Mucosa of rectum (tissue), 2 donors: ENCODE measurements at regions not wholly inside any gene's neighbourhood (a gene's known extent, or its start where the extent isn't known, plus 50 kb on each side); places are given as distances from the start of the nearest gene placed in this dataset.

ENCODE experiments used
- H3K27ac ChIP-seq, 2 donors: one replicate each; pipeline ENCODE4 v1.7.0; 2013; ENCODE audit warnings: inconsistent platforms in 2 of 2, low read depth in 2 of 2, low read length in 2 of 2
- H3K27me3 ChIP-seq, 2 donors: one replicate each; pipeline ENCODE4 v1.7.0; 2013; ENCODE audit warnings: low read length in 2 of 2; ENCODE audit not compliant: control insufficient read depth in 2 of 2, insufficient read depth in 2 of 2
- H3K36me3 ChIP-seq, 2 donors: one replicate each; pipeline ENCODE4 v1.7.0; 2013; ENCODE audit warnings: low read length in 2 of 2; ENCODE audit not compliant: control insufficient read depth in 2 of 2, insufficient read depth in 2 of 2
- H3K4me1 ChIP-seq, 2 donors: one replicate each; pipeline ENCODE4 v1.7.0; 2013; ENCODE audit warnings: low read length in 2 of 2, mild to moderate bottlenecking in 1 of 2; ENCODE audit not compliant: control insufficient read depth in 2 of 2, insufficient read depth in 2 of 2
- H3K4me3 ChIP-seq, 2 donors: one replicate each; pipeline ENCODE4 v1.7.0; 2013; ENCODE audit warnings: low read length in 2 of 2
- H3K9ac ChIP-seq, 2 donors: one replicate each; pipeline ENCODE4 v1.7.0; 2013; ENCODE audit warnings: low read length in 2 of 2, low read depth in 1 of 2, mild to moderate bottlenecking in 1 of 2
- H3K9me3 ChIP-seq, 2 donors: one replicate each; pipeline ENCODE4 v1.7.0; 2013; ENCODE audit warnings: low read length in 2 of 2; ENCODE audit not compliant: control insufficient read depth in 2 of 2
- donor health status: healthy.
- donor health status: Normal muscosa, but diverticular disease.

DNA sequence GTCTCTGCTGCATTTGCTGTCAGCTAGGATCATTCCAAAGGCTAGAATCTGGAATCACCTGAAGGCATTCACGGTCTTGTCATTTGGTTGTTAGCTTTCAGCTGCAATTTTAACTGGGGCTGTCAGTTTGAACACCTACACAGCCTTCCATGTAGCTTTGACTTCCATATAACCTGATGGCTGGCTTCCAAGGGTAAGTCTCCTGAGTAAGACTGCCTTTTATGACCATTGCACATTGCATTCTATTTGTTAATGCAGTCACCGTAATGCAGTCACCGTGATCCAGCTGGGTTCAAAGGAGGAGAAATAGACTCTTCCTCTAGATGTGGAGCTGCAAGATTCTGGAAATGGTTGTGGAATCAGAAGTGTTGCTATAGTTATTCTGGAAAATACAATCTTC is 1284.2 kb downstream of the ADGRL3 start:
- H3K36me3 ChIP-seq, result no peaks in the 10 kb centered on the region
- no peak overlapping the region for H3K4me3 ChIP-seq
- no peak overlapping the region for H3K9ac ChIP-seq
- H3K27ac ChIP-seq, result no peak overlapping the region
- H3K9me3 ChIP-seq, result no peaks in the 10 kb centered on the region
- no peaks in the 10 kb centered on the region for H3K27me3 ChIP-seq
- no peaks in the 10 kb centered on the region for H3K4me1 ChIP-seq

DNA sequence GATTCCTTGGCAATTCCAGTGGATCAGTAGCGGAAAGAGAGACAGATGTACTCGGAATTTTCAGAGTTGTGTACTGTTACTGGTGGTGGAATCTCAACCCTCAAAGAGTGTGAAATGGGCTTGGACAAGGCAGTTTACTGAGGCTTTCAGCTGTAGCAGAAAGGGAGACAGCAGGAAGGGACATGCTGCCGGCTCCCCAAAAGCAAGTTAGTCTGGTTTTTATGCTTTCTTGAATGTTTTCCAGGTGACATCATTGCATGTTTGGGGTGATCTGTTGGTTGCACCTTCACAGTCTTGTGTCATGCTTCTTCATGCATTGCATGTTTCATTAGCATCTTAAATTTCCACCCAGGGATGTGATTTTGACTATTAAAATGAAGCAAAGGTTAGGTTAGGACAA is 1282.2 kb downstream of the ADGRL3 start:
- H3K27ac ChIP-seq, result no peak overlapping the region
- no peaks in the 10 kb centered on the region for H3K9me3 ChIP-seq
- H3K4me3 ChIP-seq, result no peak overlapping the region
- H3K9ac ChIP-seq, result no peak overlapping the region
- H3K36me3 ChIP-seq, result no peaks in the 10 kb centered on the region
- H3K27me3 ChIP-seq, result no peaks in the 10 kb centered on the region
- no peaks in the 10 kb centered on the region for H3K4me1 ChIP-seq

DNA sequence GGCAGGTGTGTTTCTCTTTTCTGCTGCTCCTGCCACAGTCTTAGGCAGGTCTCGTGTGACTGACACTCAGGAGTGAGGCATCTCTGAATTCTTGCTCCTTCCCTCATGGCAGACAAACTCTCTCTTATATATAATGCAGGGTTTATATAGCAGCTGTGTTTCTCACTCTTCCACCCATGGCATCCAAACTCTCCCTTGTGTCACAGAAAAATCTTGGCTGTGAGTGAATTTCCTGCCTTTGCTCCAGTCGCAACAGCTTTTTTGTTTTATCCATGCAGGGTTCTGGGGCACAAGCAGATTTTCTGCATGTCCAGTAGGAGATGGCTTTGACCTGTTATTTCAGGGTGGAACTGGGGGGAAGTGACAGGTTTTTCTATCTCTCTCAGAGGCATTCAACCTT is 1275.5 kb downstream of the ADGRL3 start:
- Histone ChIP-seq H3K9ac (no peak overlapping the region), H3K36me3 (no peaks in the 10 kb centered on the region), H3K4me1 (no peaks in the 10 kb centered on the region), H3K4me3 (no peak overlapping the region), H3K9me3 (no peaks in the 10 kb centered on the region), H3K27me3 (no peaks in the 10 kb centered on the region), H3K27ac (no peak overlapping the region)

DNA sequence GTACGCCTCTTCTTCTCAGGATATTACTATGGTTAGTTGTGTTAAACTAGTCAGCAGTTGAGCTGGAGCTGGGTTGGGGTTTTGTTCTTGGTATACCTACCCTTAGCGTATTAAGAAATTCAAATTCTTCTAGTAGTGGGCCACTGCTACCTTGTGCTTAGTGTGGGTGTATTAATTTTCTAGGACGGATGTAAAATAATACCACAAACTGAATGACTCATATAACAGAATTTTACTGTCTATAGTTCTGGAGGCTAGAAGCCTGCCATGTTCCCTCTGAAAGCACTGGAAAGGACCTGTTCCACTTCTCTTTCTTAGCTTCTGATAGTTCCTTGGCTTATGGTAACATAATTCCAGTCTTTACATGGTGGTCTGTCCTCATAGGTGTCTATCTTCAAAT is 1274.7 kb downstream of the ADGRL3 start:
- H3K4me3 ChIP-seq, result no peak overlapping the region

DNA sequence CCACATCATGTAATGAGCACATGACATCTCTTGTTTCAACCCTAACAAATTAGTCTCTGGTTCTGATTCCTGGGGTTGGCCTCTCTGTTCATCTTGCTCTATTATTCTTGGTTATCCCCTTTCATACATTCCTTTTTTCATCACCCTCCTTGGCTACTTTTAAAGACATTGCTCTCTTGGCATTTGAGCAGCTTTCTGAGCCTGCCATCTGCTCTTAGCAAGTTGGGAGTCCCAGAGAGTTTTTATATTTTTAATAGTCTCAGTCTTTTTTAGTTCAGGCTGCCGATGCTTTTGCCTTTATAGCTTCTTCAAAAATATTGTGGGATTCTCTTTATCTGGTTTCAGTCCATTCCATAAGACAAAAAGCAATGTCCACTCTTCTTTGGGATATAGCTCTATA is 1270.9 kb downstream of the ADGRL3 start:
- H3K27ac ChIP-seq, result no peak overlapping the region
- H3K4me3 ChIP-seq, result no peak overlapping the region
- no peaks in the 10 kb centered on the region for H3K36me3 ChIP-seq
- no peak overlapping the region for H3K9ac ChIP-seq
- no peaks in the 10 kb centered on the region for H3K27me3 ChIP-seq
- no peaks in the 10 kb centered on the region for H3K9me3 ChIP-seq
- H3K4me1 ChIP-seq, result no peaks in the 10 kb centered on the region

More for the DNA sequence above, 1274.7 kb downstream of the ADGRL3 start:
- Histone ChIP-seq H3K4me1 (no peaks in the 10 kb centered on the region), H3K9ac (no peak overlapping the region), H3K27ac (no peak overlapping the region), H3K36me3 (no peaks in the 10 kb centered on the region), H3K27me3 (no peaks in the 10 kb centered on the region), H3K9me3 (no peaks in the 10 kb centered on the region)

DNA sequence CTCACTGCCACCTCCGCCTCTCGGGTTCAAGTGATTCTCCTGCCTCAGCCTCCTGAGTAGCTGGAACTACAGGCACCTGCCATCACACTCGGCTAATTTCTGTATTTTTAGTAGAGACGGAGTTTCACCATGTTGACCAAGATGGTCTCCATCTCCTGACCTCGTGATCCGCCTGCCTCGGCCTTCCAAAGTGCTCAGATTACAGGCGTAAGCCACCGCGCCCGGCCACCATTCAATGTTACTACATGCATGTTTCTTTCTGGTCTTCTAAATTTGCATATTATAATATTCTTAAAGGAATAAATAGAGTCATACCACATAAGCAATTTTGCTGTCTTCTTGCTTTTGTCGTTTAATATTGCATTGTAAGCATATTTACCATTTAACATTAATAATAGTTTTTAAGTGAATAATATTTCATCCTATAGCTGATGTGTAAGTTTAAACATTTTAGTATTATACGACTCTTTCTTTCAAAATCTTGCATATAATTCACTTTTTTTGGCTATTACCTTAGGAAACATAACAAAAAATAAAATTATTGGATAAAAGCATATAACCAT is 1270.4 kb downstream of the ADGRL3 start:
- no peak overlapping the region for H3K27ac ChIP-seq
- no peaks in the 10 kb centered on the region for H3K4me1 ChIP-seq
- no peak overlapping the region for H3K9ac ChIP-seq
- H3K36me3 ChIP-seq, result no peaks in the 10 kb centered on the region
- H3K4me3 ChIP-seq, result no peak overlapping the region
- H3K9me3 ChIP-seq, result no peaks in the 10 kb centered on the region
- H3K27me3 ChIP-seq, result no peaks in the 10 kb centered on the region

DNA sequence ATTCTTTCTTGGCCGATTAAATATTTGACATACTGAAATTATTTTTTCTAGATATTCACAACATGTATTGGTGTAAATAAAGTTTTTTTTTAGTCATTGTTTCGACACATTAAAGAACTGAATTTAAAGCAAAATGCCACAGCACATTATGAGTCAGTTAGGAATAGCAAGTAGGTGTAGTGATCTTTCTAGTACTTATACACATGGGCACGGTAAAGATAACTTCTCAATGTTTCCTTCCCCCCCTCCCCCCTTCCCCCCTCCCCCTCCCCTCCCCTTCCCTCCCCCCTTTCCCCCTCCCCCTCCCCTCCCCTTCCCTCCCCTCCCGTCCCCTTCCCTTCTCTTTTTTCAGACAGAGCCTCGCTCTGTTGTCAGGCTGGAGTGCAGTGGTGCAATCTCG is 1269.9 kb downstream of the ADGRL3 start:
- no peaks in the 10 kb centered on the region for H3K4me1 ChIP-seq
- H3K4me3 ChIP-seq, result no peak overlapping the region
- H3K27ac ChIP-seq, result no peak overlapping the region
- no peaks in the 10 kb centered on the region for H3K36me3 ChIP-seq
- H3K27me3 ChIP-seq, result no peaks in the 10 kb centered on the region
- no peaks in the 10 kb centered on the region for H3K9me3 ChIP-seq
- no peak overlapping the region for H3K9ac ChIP-seq

DNA sequence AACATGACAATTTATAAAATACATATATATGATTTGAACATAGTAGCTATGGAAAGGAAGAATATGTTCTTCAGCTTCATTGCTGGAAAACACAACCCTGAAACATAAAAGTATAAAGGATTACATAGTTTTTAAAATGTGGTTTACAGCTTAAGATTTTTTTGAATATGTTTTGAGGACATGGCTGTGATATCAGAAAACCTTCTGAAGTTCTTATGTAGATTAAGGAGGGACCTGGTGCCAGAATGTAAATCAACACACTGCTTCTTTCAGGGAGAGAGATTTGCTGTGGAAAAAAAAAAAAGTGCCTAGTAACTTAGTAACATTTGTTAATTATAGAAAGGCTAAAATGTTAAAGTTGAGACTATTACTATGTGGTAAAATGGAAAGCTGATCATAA is 1261.8 kb downstream of the ADGRL3 start:
- H3K9ac ChIP-seq, result no peak overlapping the region
- H3K4me1 ChIP-seq, result no peaks in the 10 kb centered on the region
- H3K9me3 ChIP-seq, result no peaks in the 10 kb centered on the region
- H3K27ac ChIP-seq, result no peak overlapping the region
- no peaks in the 10 kb centered on the region for H3K27me3 ChIP-seq
- no peaks in the 10 kb centered on the region for H3K36me3 ChIP-seq
- H3K4me3 ChIP-seq, result no peak overlapping the region

DNA sequence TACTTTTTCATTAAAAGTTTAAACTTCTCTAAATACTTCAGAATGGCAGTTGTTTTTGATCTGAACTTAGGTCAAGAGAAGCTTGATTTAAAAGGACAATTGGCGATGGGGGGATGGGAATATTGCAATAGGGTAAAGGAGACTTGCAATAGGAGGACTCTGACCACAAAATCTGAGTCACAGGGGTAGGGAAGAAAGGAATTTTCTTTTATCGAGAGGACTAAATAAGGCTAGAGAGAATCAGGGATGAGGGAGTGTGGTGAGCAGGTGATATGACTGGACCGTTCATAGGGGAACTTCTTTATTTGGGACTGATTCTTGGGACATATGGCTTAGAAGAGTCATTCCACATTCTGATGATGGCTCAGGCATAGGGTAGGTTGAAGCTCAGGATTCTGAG is 1260.2 kb downstream of the ADGRL3 start:
- Histone ChIP-seq H3K4me1 (no peaks in the 10 kb centered on the region), H3K9me3 (no peaks in the 10 kb centered on the region), H3K27ac (no peak overlapping the region)

DNA sequence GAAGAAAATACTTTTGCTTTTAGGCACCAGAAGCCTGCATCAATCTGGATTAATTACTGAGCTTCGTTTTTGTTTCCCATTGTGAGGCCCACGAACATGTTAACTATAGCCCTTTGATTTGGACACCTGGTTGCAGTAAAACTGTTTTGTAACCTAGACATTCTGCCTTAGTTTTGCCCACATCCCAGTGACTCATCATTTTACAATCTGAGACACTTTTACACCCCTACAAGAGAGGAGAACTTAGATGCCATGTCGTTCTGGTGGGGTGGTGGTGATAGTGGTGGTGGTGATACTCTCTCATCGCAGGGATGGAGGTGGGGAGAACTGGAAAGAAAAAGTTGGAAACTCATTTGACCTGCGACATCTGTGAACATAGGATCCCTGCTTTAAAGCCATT is 1257.2 kb downstream of the ADGRL3 start:
- no peak overlapping the region for H3K4me3 ChIP-seq
- H3K27ac ChIP-seq, result no peak overlapping the region
- H3K9ac ChIP-seq, result no peak overlapping the region
- H3K36me3 ChIP-seq, result no peaks in the 10 kb centered on the region
- H3K9me3 ChIP-seq, result no peaks in the 10 kb centered on the region
- H3K27me3 ChIP-seq, result no peaks in the 10 kb centered on the region
- H3K4me1 ChIP-seq, result no peaks in the 10 kb centered on the region

More for the DNA sequence above, 1260.2 kb downstream of the ADGRL3 start:
- Histone ChIP-seq H3K27me3 (no peaks in the 10 kb centered on the region), H3K9ac (no peak overlapping the region), H3K4me3 (no peak overlapping the region), H3K36me3 (no peaks in the 10 kb centered on the region)

DNA sequence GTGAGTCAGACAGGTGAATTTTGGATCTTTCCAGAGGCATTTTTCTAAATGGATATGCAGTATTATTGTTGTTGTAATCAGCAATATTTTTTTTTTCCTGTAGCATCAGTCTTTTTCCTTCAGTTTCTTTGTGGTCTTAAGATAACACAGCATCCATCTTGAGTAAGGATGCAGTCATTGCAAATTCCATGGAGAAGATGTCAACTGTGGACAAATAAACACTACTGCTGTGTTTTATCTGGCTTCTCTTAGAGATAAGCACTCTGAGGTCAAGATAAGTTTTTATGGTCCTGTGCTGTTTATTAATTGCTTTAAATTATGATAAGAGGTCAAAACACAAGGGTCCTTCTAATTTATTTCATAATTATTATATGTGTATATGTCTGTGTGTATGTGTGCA is 1255.7 kb downstream of the ADGRL3 start:
- Histone ChIP-seq H3K36me3 (no peaks in the 10 kb centered on the region), H3K27me3 (no peaks in the 10 kb centered on the region), H3K9me3 (no peaks in the 10 kb centered on the region), H3K27ac (no peak overlapping the region), H3K4me3 (no peak overlapping the region), H3K9ac (no peak overlapping the region), H3K4me1 (no peaks in the 10 kb centered on the region)
